ENCODE measurements at regions not wholly inside any gene's neighbourhood (a gene's known extent, or its start where the extent isn't known, plus 50 kb on each side); places are given as distances from the start of the nearest gene placed in this dataset.
A peak's percentile ranks its signal among the peaks of the same experiment; 100 is the strongest.
"Not testable (repeated sequence)": the region's sequence is repeated elsewhere in the genome, so short reads cannot be mapped to it uniquely, and the experiment has no call there.

GRCh38 chr6:14597090-14597489 is 479.5 kb downstream of the CD83 start:
- no peak for DNase-seq (ENCODE audit: low spot score)

GRCh38 chr6:14598017-14598864 is 480.7 kb downstream of the CD83 start:
- no peak for DNase-seq (ENCODE audit: low spot score)

- DNase-seq (ENCODE audit: low spot score): not testable (repeated sequence)
Measured at GRCh38 chr6:14600306-14600705, 482.7 kb downstream of the CD83 start.

- DNase-seq (ENCODE audit: low spot score): no peak
Measured at GRCh38 chr6:14601490-14601889, 483.9 kb downstream of the CD83 start.

- DNase-seq (ENCODE audit: low spot score): no peak
Measured at GRCh38 chr6:14606353-14606752, 488.8 kb downstream of the CD83 start.

- no peak for DNase-seq (ENCODE audit: low spot score)
Measured at GRCh38 chr6:14610141-14610540, 492.6 kb downstream of the CD83 start.

GRCh38 chr6:14612016-14612980 is 494.7 kb downstream of the CD83 start:
- DNase-seq (ENCODE audit: low spot score): peak; percentile 29

- DNase-seq (ENCODE audit: low spot score): no peak
Measured at GRCh38 chr6:14614631-14615030, 497.1 kb downstream of the CD83 start.

- peak; percentile 56 for DNase-seq (ENCODE audit: low spot score)
Measured at GRCh38 chr6:14616656-14617055, 499.1 kb downstream of the CD83 start.

GRCh38 chr6:14618759-14619418 is 501.3 kb downstream of the CD83 start:
- no peak for DNase-seq (ENCODE audit: low spot score)

GRCh38 chr6:14619419-14619781 is 501.8 kb downstream of the CD83 start:
- DNase-seq (ENCODE audit: low spot score): no peak

- DNase-seq (ENCODE audit: low spot score): no peak
Measured at GRCh38 chr6:14620522-14620921, 502.9 kb downstream of the CD83 start.

GRCh38 chr6:14621518-14621917 is 503.9 kb downstream of the CD83 start:
- DNase-seq (ENCODE audit: low spot score): peak; percentile 54

GRCh38 chr6:14622085-14622484 is 504.5 kb downstream of the CD83 start:
- DNase-seq (ENCODE audit: low spot score): peak; percentile 43

- peak; percentile 14 for DNase-seq (ENCODE audit: low spot score)
Measured at GRCh38 chr6:14622909-14623505, 505.4 kb downstream of the CD83 start.

GRCh38 chr6:14625173-14625895 is 507.8 kb downstream of the CD83 start:
- DNase-seq (ENCODE audit: low spot score): no peak

- no peak for DNase-seq (ENCODE audit: low spot score)
Measured at GRCh38 chr6:14626556-14626955, 509.0 kb downstream of the CD83 start.

- no peak for DNase-seq (ENCODE audit: low spot score)
Measured at GRCh38 chr6:14630016-14630415, 512.4 kb downstream of the CD83 start.

- DNase-seq (ENCODE audit: low spot score): no peak
Measured at GRCh38 chr6:14633479-14633878, 515.9 kb downstream of the CD83 start.

- DNase-seq (ENCODE audit: low spot score): no peak
Measured at GRCh38 chr6:14634072-14634471, 516.5 kb downstream of the CD83 start.

GRCh38 chr6:14635195-14635594 is 517.6 kb downstream of the CD83 start:
- no peak for DNase-seq (ENCODE audit: low spot score)
